ENCODE measurements at regions not wholly inside any gene's neighbourhood (a gene's known extent, or its start where the extent isn't known, plus 50 kb on each side); places are given as distances from the start of the nearest gene placed in this dataset.

- no peak for DNase-seq (ENCODE audit: low read depth)
- POLR2A ChIA-PET = no interaction called here
- Histone ChIP-seq H3K4me3 (ENCODE audit: low read depth, low read length) (no peak overlapping the region), H3K36me3 (ENCODE audit: control insufficient read depth, insufficient read depth, low read length) (no peaks in the 10 kb centered on the region), H3K27me3 (ENCODE audit: control insufficient read depth, insufficient read depth, low read length) (no peaks in the 10 kb centered on the region)
- CTCF ChIA-PET = interaction anchor here (1.2 kb wide), 1 partner anchor 10 kb away, joined by 3 read pairs; no protein-coding TSS in a partner anchor
- TF ChIP-seq CTCF (IDR thresholded peaks at IDR 0.05; ENCODE audit: insufficient read depth, low read depth, low read length) = no peak
These were observed 599.3 kb upstream of the IMPG1 start for GRCh38 chr6:76671751-76672150.

- CTCF ChIA-PET = interaction anchor here (1.3 kb wide), 1 partner anchor 11 kb away, joined by 3 read pairs; no protein-coding TSS in a partner anchor
- Histone ChIP-seq H3K36me3 (ENCODE audit: control insufficient read depth, insufficient read depth, low read length) (no peaks in the 10 kb centered on the region), H3K4me3 (ENCODE audit: low read depth, low read length) (no peak overlapping the region), H3K27me3 (ENCODE audit: control insufficient read depth, insufficient read depth, low read length) (no peaks in the 10 kb centered on the region)
- no peak for TF ChIP-seq CTCF (IDR thresholded peaks at IDR 0.05; ENCODE audit: insufficient read depth, low read depth, low read length)
- POLR2A ChIA-PET = no interaction called here
- DNase-seq (ENCODE audit: low read depth) = no peak
These were observed 571.8 kb upstream of the IMPG1 start for GRCh38 chr6:76644231-76644630.

DNA sequence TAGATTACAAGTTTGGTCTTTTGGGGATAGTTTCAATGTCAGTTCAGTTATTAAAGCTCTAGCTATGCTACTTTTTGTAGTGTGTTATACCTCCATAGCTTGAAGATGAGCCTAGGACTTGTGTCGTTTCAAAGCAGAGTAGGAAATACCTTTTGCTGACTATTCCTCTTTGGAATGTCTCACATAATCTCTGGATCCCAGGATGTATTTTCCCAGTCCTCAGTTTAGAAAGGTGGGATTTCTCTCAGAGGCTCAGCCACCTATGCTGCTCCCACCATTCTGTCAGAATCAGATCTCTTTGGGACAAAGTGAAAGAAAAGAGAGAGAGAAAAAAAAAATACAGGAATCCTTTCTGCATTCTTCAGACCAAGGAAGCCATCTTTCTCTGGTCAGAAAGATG lies 567.5 kb upstream of the IMPG1 start:
- CTCF ChIA-PET = no interaction called here
- no peak for DNase-seq (ENCODE audit: low read depth)
- no peaks in the 10 kb centered on the region for H3K27me3 ChIP-seq (ENCODE audit: control insufficient read depth, insufficient read depth, low read length)
- H3K36me3 ChIP-seq (ENCODE audit: control insufficient read depth, insufficient read depth, low read length) = no peaks in the 10 kb centered on the region
- H3K4me3 ChIP-seq (ENCODE audit: low read depth, low read length) = no peak overlapping the region
- POLR2A ChIA-PET = no interaction called here
- no peak for TF ChIP-seq CTCF (IDR thresholded peaks at IDR 0.05; ENCODE audit: insufficient read depth, low read depth, low read length)

GRCh38 chr6:76634695-76635094 lies 562.2 kb upstream of the IMPG1 start:
- Histone ChIP-seq H3K36me3 (ENCODE audit: control insufficient read depth, insufficient read depth, low read length) (no peaks in the 10 kb centered on the region), H3K27me3 (ENCODE audit: control insufficient read depth, insufficient read depth, low read length) (no peaks in the 10 kb centered on the region), H3K4me3 (ENCODE audit: low read depth, low read length) (no peak overlapping the region)
- no peak for DNase-seq (ENCODE audit: low read depth)
- CTCF ChIA-PET = no interaction called here
- no peak for TF ChIP-seq CTCF (IDR thresholded peaks at IDR 0.05; ENCODE audit: insufficient read depth, low read depth, low read length)
- POLR2A ChIA-PET = no interaction called here

DNA sequence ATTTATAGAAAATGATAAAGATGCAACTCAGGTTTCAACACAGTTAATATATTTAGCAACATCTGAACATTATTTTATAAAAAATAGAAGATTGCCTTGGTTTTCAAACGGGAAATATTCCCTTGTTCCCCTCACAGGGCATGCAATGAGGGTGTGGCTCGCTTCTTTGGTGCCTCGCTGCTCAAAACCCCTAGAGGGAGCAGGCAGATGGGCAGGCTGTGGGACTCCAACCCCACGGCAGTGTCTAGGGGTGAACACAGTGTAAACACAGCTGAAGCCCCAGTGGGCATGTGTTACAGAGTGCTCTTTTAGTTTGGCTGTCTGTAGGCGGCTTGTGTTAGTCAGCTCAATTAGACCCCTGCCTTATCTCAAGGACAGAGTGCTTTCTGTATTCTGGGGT lies 560.8 kb upstream of the IMPG1 start:
- no peaks in the 10 kb centered on the region for H3K27me3 ChIP-seq (ENCODE audit: control insufficient read depth, insufficient read depth, low read length)
- H3K36me3 ChIP-seq (ENCODE audit: control insufficient read depth, insufficient read depth, low read length) = no peaks in the 10 kb centered on the region
- no peak for DNase-seq (ENCODE audit: low read depth)
- POLR2A ChIA-PET = no interaction called here
- no peak overlapping the region for H3K4me3 ChIP-seq (ENCODE audit: low read depth, low read length)
- no peak for TF ChIP-seq CTCF (IDR thresholded peaks at IDR 0.05; ENCODE audit: insufficient read depth, low read depth, low read length)
- CTCF ChIA-PET = no interaction called here

Data from BJ (cell line).